ENCODE measurements at regions not wholly inside any gene's neighbourhood (a gene's known extent, or its start where the extent isn't known, plus 50 kb on each side); places are given as distances from the start of the nearest gene placed in this dataset.

DNA sequence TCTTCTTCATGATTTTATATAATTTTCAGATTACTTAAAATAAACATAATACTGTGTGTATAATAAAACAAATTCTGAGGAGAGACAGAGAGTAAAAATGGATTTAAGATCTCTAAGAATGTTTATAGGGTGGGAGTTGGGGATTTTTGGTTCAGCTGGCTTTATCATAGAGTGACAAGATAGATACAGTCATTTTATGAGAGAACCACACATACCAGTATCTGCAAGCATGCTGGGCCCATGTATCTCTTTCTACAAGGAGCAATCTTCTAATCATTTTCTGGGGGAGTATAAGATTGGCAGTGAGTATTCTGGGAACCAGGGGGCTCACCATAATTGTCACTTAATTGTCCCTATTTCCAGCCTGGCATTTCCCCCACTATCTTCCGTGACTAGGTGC is 64.3 kb upstream of the DUSP10 start:
- TF ChIP-seq CTCF (IDR thresholded peaks at IDR 0.05) (no peak), POLR2A (IDR thresholded peaks at IDR 0.05) (no peak)
